Endothelial cell of umbilical vein (primary cell): ENCODE measurements at regions not wholly inside any gene's neighbourhood (a gene's known extent, or its start where the extent isn't known, plus 50 kb on each side); places are given as distances from the start of the nearest gene placed in this dataset.

Experiments
- BruUV-seq: library from RNA; stranded (reverse); fragments of 400-500 nt; replicated peaks from 2 replicates; lab custom pipeline; 2021; lab: Mats Ljungman, UMichigan
- CTCF ChIA-PET: fragments of 300-600, 350-600 bp; sonication (Branson Sonifier 250); formaldehyde crosslinking; loops from one replicate; lab custom pipeline; 2021; ENCODE audit warnings: antibody characterized with exemption, inconsistent platforms; lab: Charles Lee
- POLR2A ChIA-PET: fragments of 300-600, 350-600 bp; sonication (Branson Sonifier 250); formaldehyde crosslinking; loops from one replicate; lab custom pipeline; 2021; ENCODE audit warnings: antibody characterized with exemption, inconsistent platforms; lab: Charles Lee
- DNase-seq: peaks from one replicate; pipeline ENCODE4 v3.0.0-alpha.2; 2011; ENCODE audit warnings: low read depth, low spot score
- FAIRE-seq: peaks from 2 replicates; lab custom pipeline; 2011; peaks lifted over from hg19 to GRCh38; lab: Jason Lieb, UNC
- H2AFZ ChIP-seq: 2 replicates; pipeline ENCODE4 v1.6.0; 2012; ENCODE audit warnings: low read depth, low read length, control low read depth, inconsistent platforms
- H3K27ac ChIP-seq: 2 replicates; pipeline ENCODE4 v1.5.1; 2011; ENCODE audit warnings: low read depth, mild to moderate bottlenecking, control low read depth, low read length, moderate library complexity; ENCODE audit not compliant: insufficient read depth
- H3K27me3 ChIP-seq, 2 experiments: 2 replicates each; pipeline versions ENCODE4 v1.6.0 to v1.6.1; 2011; ENCODE audit warnings: low read length in 2 of 2, mixed read lengths in 1 of 2; ENCODE audit not compliant: control insufficient read depth in 2 of 2, insufficient read depth in 2 of 2
- H3K36me3 ChIP-seq, 2 experiments: 2 replicates in 1 of 2; 3 replicates in 1 of 2; pipeline ENCODE4 v1.5.1; 2011; ENCODE audit warnings: low read length in 2 of 2, mild to moderate bottlenecking in 1 of 2, moderate library complexity in 1 of 2; ENCODE audit not compliant: control insufficient read depth in 2 of 2, insufficient read depth in 2 of 2; ENCODE audit errors: extremely low read depth in 1 of 2
- H3K4me1 ChIP-seq: 3 replicates; pipeline ENCODE4 v1.5.1; 2011; ENCODE audit warnings: mild to moderate bottlenecking, low read length; ENCODE audit not compliant: control insufficient read depth, insufficient read depth; ENCODE audit errors: extremely low read depth
- H3K4me2 ChIP-seq: 2 replicates; pipeline ENCODE4 v1.6.1; 2011; ENCODE audit warnings: low read length, control low read depth, mixed read lengths; ENCODE audit not compliant: insufficient read depth
- H3K4me3 ChIP-seq, 3 experiments: fragments of 200-600 bp in 1 of 3; sonication (generic), shearing (Covaris generic) in 1 of 3; replicated peaks in 1 of 3; 2 replicates each; pipeline ENCODE4 v1.5.1; 2011 to 2016; ENCODE audit warnings: control low read depth in 3 of 3, low read length in 3 of 3, mild to moderate bottlenecking in 2 of 3, inconsistent platforms in 1 of 3, low read depth in 1 of 3, moderate library complexity in 1 of 3; ENCODE audit not compliant: insufficient read depth in 1 of 3
- H3K79me2 ChIP-seq: 2 replicates; pipeline ENCODE4 v1.6.0; 2012; ENCODE audit warnings: low read length, inconsistent platforms; ENCODE audit not compliant: control insufficient read depth, insufficient read depth
- H3K9ac ChIP-seq: replicated peaks from 2 replicates; pipeline ENCODE3; 2011; ENCODE audit warnings: low read length, control low read depth; ENCODE audit not compliant: insufficient read depth; ENCODE audit errors: extremely low read depth
- H3K9me1 ChIP-seq: replicated peaks from 3 replicates; pipeline ENCODE4 v1.6.0; 2011; ENCODE audit warnings: mild to moderate bottlenecking, low read length; ENCODE audit not compliant: control insufficient read depth, insufficient read depth; ENCODE audit errors: extremely low read depth
- H3K9me3 ChIP-seq: replicated peaks from 2 replicates; pipeline ENCODE4 v1.5.1; 2012; ENCODE audit warnings: low read length, inconsistent platforms; ENCODE audit not compliant: control insufficient read depth, insufficient read depth
- H4K20me1 ChIP-seq: replicated peaks from 2 replicates; pipeline ENCODE3; 2011; ENCODE audit warnings: mild to moderate bottlenecking, low read length; ENCODE audit not compliant: control insufficient read depth, insufficient read depth; ENCODE audit errors: extremely low read depth
- FOS ChIP-seq: IDR thresholded peaks from 2 replicates; pipeline ENCODE4 v1.6.1; 2011; ENCODE audit warnings: mild to moderate bottlenecking, low read length, moderate library complexity, borderline replicate concordance; ENCODE audit not compliant: insufficient read depth
- GATA2 ChIP-seq: IDR thresholded peaks from 2 replicates; pipeline ENCODE4 v1.7.0; 2011; ENCODE audit warnings: low read depth, mild to moderate bottlenecking, moderate library complexity, mixed read lengths, low read length; ENCODE audit not compliant: insufficient read length, insufficient read depth
- JUN ChIP-seq: IDR thresholded peaks from 2 replicates; pipeline ENCODE4 v1.6.1; 2011; ENCODE audit warnings: borderline replicate concordance, low read depth; ENCODE audit not compliant: insufficient read length, insufficient read depth
- MYC ChIP-seq: IDR thresholded peaks from one replicate; pipeline ENCODE4 v1.6.1; 2011; ENCODE audit warnings: mild to moderate bottlenecking, low read depth, low read length
- POLR2A ChIP-seq: IDR thresholded peaks from 2 replicates; pipeline ENCODE4 v1.6.1; 2012; ENCODE audit warnings: low read depth, mild to moderate bottlenecking, control low read depth, low read length
- dilution Hi-C: fragments of 300-500 bp; cut with MboI; formaldehyde crosslinking; loops from one replicate; pipeline ENCODE4 v1.15.0; 2019; ENCODE audit warnings: low sequenced_read_pairs; ENCODE audit not compliant: extremely low pct_ligation_motif_present
- intact Hi-C: fragments of 100-400 bp; cut with micrococcal nuclease; formaldehyde crosslinking; loops from one replicate; pipeline ENCODE4 v1.10.0; 2022
- TF ChIP-seq, protein P1 (sequence below): IDR thresholded peaks from 2 replicates; pipeline ENCODE4 v1.6.1; 2011; ENCODE audit not compliant: insufficient read depth, insufficient read length
- TF ChIP-seq, protein P2 (sequence below), 2 donors: IDR thresholded peaks; 1 replicate in 1 of 2; 2 replicates in 1 of 2; pipeline ENCODE4 v1.5.1; 2011; ENCODE audit warnings: low read length in 2 of 2, mild to moderate bottlenecking in 2 of 2, moderate library complexity in 2 of 2, control low read depth in 1 of 2, inconsistent platforms in 1 of 2, low read depth in 1 of 2; ENCODE audit not compliant: insufficient read depth in 1 of 2; ENCODE audit errors: extremely low read depth in 1 of 2

DNA sequence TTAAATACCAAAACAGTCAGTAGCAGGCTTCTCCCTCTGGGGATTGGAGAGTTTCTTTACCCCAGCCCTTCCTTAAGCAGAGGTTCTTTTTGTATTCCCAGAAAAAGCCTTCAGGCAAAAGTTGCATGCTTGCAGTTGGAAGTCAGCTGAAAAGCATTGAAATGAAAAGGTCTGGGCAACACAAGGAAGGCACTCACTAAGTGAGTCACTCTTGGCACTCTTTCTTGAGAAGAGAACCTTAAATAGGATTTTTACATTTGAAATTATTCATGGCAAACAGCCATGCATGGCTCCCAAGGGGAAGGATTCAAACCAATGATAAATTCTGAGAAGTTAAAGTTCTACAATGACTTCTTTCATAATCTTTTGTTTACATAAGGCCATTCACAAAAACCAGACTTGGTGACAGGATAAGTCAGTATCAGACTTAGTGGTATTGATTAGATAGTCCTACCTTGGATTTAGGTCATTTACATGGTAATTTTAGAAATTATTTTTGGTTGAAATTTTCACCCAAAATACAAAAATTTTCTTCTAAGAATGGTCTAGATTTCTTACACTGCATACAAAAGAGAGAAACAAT lies 2068.9 kb downstream of the PCDH7 start:
- H3K4me1 ChIP-seq, result no peaks in the 10 kb centered on the region
- no TSS peak for BruUV-seq
- DNase-seq (no peak), FAIRE-seq (no peak)
- intact Hi-C loops (no loop called here), dilution Hi-C loops (no loop called here)
- no peaks in the 10 kb centered on the region for H4K20me1 ChIP-seq
- CTCF ChIA-PET, result interaction anchor here (1.0 kb wide), 1 partner anchor 24 kb away, joined by 3 read pairs; no protein-coding TSS in a partner anchor
- H3K4me2 ChIP-seq, result no peak overlapping the region
- no peaks in the 10 kb centered on the region for H3K9me3 ChIP-seq
- no peaks in the 10 kb centered on the region for H3K27me3 ChIP-seq
- no peak overlapping the region for H3K4me3 ChIP-seq
- POLR2A ChIA-PET, result no interaction called here
- no peak overlapping the region for H2AFZ ChIP-seq
- H3K79me2 ChIP-seq, result no peaks in the 10 kb centered on the region
- no peak overlapping the region for H3K9ac ChIP-seq
- H3K27ac ChIP-seq, result no peak overlapping the region
- no peak for TF ChIP-seq JUN
- no peak for TF ChIP-seq MYC
- no peak for TF ChIP-seq GATA2
- TF ChIP-seq, protein P1, sequence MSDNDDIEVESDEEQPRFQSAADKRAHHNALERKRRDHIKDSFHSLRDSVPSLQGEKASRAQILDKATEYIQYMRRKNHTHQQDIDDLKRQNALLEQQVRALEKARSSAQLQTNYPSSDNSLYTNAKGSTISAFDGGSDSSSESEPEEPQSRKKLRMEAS, result no peak
- no peak for TF ChIP-seq POLR2A
- TF ChIP-seq FOS, result no peak
- no peaks in the 10 kb centered on the region for H3K36me3 ChIP-seq
- no peaks in the 10 kb centered on the region for H3K9me1 ChIP-seq

DNA sequence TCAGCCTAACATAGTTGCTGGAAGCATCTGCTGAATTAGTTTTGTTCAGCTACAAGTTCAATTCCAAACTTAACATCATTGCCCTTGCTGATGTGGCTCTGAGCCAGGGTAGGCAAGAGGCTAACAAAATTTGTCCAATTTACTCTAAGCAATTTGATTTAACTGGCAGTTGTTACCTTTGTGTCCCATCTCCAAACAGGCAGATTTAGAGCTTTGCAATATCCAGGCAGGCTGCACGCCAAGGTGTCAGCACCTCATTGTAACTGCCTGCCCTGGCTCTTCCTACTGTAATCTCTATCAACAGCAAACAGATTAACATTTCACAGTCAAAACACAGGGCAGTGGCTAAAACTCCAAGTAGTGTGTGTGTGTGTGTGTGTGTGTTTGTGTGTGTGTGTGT lies 2070.6 kb downstream of the PCDH7 start:
- dilution Hi-C loops (no loop called here), intact Hi-C loops (no loop called here)
- ChIA-PET CTCF (interaction anchor here (0.7 kb wide), 1 partner anchor 1094 kb away, joined by 3 read pairs; no protein-coding TSS in a partner anchor), POLR2A (no interaction called here)
- Histone ChIP-seq H4K20me1 (no peaks in the 10 kb centered on the region), H3K36me3 (no peaks in the 10 kb centered on the region), H3K4me3 (no peak overlapping the region), H3K79me2 (no peaks in the 10 kb centered on the region), H3K27me3 (no peaks in the 10 kb centered on the region), H3K27ac (no peak overlapping the region), H3K9me1 (no peaks in the 10 kb centered on the region), H3K9me3 (no peaks in the 10 kb centered on the region), H3K9ac (no peak overlapping the region), H2AFZ (no peak overlapping the region), H3K4me2 (no peak overlapping the region), H3K4me1 (no peaks in the 10 kb centered on the region)
- no peak for DNase-seq
- TF ChIP-seq MYC (no peak), JUN (no peak), POLR2A (no peak)
- TF ChIP-seq, protein P2, sequence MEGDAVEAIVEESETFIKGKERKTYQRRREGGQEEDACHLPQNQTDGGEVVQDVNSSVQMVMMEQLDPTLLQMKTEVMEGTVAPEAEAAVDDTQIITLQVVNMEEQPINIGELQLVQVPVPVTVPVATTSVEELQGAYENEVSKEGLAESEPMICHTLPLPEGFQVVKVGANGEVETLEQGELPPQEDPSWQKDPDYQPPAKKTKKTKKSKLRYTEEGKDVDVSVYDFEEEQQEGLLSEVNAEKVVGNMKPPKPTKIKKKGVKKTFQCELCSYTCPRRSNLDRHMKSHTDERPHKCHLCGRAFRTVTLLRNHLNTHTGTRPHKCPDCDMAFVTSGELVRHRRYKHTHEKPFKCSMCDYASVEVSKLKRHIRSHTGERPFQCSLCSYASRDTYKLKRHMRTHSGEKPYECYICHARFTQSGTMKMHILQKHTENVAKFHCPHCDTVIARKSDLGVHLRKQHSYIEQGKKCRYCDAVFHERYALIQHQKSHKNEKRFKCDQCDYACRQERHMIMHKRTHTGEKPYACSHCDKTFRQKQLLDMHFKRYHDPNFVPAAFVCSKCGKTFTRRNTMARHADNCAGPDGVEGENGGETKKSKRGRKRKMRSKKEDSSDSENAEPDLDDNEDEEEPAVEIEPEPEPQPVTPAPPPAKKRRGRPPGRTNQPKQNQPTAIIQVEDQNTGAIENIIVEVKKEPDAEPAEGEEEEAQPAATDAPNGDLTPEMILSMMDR (IDR thresholded peaks at IDR 0.05; ENCODE audit: extremely low read depth in 1 of 2, insufficient read depth in 1 of 2, low read depth in 1 of 2, low read length in 2 of 2), result no peak
- BruUV-seq, result no TSS peak
- FAIRE-seq, result no peak
